ENCODE measurements at regions not wholly inside any gene's neighbourhood (a gene's known extent, or its start where the extent isn't known, plus 50 kb on each side); places are given as distances from the start of the nearest gene placed in this dataset.

GRCh38 chr7:32379510-32380112 is 110.6 kb downstream of the LSM5 start:
- TF ChIP-seq CTCF (IDR thresholded peaks at IDR 0.05), result no peak
- TF ChIP-seq POLR2A (IDR thresholded peaks at IDR 0.05), result no peak
- TF ChIP-seq EP300 (IDR thresholded peaks at IDR 0.05), result no peak
- TF ChIP-seq POLR2AphosphoS5 (IDR thresholded peaks at IDR 0.05), result no peak
